NB4 (cell line): ENCODE measurements at regions not wholly inside any gene's neighbourhood (a gene's known extent, or its start where the extent isn't known, plus 50 kb on each side); places are given as distances from the start of the nearest gene placed in this dataset.

Experiments
- MAX ChIP-seq: IDR thresholded peaks from 2 replicates; pipeline ENCODE4 v1.6.1; 2011; ENCODE audit warnings: low read depth, low read length
- MYC ChIP-seq: IDR thresholded peaks from 2 replicates; pipeline ENCODE4 v1.6.1; 2011; ENCODE audit warnings: low read depth, low read length
- POLR2A ChIP-seq: IDR thresholded peaks from 2 replicates; pipeline ENCODE4 v1.6.1; 2011; ENCODE audit warnings: mild to moderate bottlenecking; ENCODE audit not compliant: insufficient read length; ENCODE audit errors: extremely low read depth
- TF ChIP-seq, protein P1 (sequence below): IDR thresholded peaks from one replicate; pipeline ENCODE4 v1.5.1; 2012; ENCODE audit warnings: low read depth, low read length

DNA sequence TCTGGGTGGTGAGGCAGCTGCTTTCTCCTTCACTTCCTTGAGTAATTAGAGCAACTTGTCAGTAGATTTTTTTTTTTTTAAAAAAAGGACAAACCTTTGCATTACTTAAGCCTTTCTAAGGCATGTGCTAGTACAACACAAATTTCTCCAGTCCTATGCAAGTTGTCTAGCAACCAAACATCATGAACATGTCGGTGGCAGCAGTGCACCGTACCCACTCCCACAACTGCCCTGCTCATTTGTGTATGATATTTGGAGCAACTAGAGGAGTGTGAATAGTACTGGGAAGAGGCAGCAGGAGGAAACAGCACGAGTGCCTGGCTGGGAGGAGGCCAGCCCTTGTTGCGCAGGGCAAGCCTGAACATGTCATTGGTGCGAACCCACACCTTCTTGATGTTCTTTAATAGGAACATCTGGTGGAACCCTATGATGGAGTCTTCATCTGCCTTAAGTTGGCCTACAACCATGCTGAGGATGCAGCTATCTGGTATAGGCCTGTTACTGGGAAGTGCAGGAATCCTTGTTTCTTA, 238.3 kb downstream of the TDRD15 start:
- TF ChIP-seq, protein P1, sequence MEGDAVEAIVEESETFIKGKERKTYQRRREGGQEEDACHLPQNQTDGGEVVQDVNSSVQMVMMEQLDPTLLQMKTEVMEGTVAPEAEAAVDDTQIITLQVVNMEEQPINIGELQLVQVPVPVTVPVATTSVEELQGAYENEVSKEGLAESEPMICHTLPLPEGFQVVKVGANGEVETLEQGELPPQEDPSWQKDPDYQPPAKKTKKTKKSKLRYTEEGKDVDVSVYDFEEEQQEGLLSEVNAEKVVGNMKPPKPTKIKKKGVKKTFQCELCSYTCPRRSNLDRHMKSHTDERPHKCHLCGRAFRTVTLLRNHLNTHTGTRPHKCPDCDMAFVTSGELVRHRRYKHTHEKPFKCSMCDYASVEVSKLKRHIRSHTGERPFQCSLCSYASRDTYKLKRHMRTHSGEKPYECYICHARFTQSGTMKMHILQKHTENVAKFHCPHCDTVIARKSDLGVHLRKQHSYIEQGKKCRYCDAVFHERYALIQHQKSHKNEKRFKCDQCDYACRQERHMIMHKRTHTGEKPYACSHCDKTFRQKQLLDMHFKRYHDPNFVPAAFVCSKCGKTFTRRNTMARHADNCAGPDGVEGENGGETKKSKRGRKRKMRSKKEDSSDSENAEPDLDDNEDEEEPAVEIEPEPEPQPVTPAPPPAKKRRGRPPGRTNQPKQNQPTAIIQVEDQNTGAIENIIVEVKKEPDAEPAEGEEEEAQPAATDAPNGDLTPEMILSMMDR = no peak
- TF ChIP-seq MYC = no peak
- TF ChIP-seq POLR2A = no peak
- no peak for TF ChIP-seq MAX
